ENCODE measurements at regions not wholly inside any gene's neighbourhood (a gene's known extent, or its start where the extent isn't known, plus 50 kb on each side); places are given as distances from the start of the nearest gene placed in this dataset.
A peak's percentile ranks its signal among the peaks of the same experiment; 100 is the strongest.

DNA sequence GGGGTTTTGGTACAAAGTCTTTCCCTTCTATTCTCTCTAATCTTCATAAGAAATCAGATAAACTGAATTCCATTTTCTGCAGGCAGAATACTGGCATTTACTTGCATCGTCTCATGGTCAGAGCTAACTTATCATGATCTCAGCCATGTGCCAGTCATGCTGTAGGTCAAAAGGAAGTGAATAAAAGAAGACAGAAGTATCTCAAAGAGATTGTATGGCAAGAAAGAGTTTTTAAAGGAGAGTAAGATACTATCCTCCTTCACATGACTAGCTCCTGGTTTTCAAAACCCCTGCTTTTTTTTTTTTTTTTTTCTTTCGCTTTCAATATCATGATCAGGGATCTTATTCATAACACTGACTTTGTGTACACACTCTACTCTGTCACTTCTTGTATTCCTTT, 398.3 kb downstream of the C6orf118 start:
- TF ChIP-seq, protein P1, sequence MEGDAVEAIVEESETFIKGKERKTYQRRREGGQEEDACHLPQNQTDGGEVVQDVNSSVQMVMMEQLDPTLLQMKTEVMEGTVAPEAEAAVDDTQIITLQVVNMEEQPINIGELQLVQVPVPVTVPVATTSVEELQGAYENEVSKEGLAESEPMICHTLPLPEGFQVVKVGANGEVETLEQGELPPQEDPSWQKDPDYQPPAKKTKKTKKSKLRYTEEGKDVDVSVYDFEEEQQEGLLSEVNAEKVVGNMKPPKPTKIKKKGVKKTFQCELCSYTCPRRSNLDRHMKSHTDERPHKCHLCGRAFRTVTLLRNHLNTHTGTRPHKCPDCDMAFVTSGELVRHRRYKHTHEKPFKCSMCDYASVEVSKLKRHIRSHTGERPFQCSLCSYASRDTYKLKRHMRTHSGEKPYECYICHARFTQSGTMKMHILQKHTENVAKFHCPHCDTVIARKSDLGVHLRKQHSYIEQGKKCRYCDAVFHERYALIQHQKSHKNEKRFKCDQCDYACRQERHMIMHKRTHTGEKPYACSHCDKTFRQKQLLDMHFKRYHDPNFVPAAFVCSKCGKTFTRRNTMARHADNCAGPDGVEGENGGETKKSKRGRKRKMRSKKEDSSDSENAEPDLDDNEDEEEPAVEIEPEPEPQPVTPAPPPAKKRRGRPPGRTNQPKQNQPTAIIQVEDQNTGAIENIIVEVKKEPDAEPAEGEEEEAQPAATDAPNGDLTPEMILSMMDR (IDR thresholded peaks at IDR 0.05; ENCODE audit: control insufficient read depth, insufficient read depth, low read depth, low read length, missing control alignments): no peak
- no peak overlapping the region for H3K4me3 ChIP-seq (ENCODE audit: control insufficient read depth, low read depth, low read length)
- DNase-seq (ENCODE audit: low read depth): no peak

DNA sequence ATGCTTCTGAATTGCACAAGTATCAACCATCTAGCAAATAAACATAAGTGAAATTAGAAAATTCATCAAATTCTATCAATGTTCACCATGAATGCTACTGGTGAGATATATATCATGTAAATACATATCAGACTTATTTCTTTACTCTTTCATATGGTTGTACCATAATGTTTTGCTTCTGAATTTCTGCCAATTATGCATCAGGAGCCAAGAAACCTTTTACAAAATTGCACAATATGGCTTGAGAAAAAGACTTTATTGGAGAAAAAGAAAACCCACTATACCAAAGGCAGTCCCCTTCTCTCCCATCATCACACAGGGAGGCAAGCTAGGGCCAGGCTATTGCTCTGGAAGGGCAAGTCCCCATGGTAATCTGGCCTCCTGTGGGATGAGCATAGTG, 402.6 kb downstream of the C6orf118 start:
- H3K4me3 ChIP-seq (ENCODE audit: control insufficient read depth, low read depth, low read length): no peak overlapping the region
- TF ChIP-seq, protein P1 (IDR thresholded peaks at IDR 0.05; ENCODE audit: control insufficient read depth, insufficient read depth, low read depth, low read length, missing control alignments): no peak
- no peak for DNase-seq (ENCODE audit: low read depth)

DNA sequence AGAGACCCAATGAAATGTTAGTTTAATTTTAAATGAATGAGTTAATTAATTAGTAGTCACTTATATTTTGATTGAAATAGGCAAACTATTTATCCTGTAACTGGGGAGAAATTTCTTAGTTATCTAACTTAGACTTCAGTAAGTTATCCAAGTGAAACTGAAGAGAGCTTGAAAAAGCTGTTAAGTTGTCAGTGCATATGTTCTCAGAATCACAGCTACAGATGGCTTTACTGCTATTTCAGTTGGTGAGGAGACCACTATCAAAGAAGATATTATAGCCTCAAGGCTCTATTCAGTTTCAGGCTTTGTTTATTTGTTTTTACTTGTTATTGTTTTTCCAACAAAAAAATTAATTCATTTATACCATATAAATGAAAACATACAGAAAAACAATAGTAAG, 404.1 kb downstream of the C6orf118 start:
- H3K4me3 ChIP-seq (ENCODE audit: control insufficient read depth, low read depth, low read length): no peak overlapping the region
- no peak for DNase-seq (ENCODE audit: low read depth)
- TF ChIP-seq, protein P1 (IDR thresholded peaks at IDR 0.05; ENCODE audit: control insufficient read depth, insufficient read depth, low read depth, low read length, missing control alignments): no peak

DNA sequence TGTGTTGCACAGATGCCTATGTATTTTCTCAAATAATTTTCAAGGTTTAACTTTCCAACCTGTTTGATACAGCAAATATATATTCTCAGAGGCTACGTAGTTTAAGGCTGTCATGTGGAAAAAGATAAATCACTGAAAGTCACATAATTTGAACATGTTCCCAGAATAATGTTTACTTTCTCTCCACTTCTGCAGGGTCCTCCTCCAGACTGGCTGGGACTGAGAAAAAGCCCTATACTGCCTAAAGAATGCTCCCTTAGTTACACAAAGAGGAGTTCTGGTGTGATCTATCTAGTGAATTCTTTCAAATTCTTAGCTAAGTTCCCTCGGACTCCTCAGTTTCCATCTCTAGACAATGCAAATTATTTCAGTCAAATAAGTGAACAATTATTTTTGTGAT, 411.0 kb downstream of the C6orf118 start:
- DNase-seq (ENCODE audit: low read depth): no peak
- TF ChIP-seq, protein P1 (IDR thresholded peaks at IDR 0.05; ENCODE audit: control insufficient read depth, insufficient read depth, low read depth, low read length, missing control alignments): no peak
- H3K4me3 ChIP-seq (ENCODE audit: control insufficient read depth, low read depth, low read length): no peak overlapping the region

DNA sequence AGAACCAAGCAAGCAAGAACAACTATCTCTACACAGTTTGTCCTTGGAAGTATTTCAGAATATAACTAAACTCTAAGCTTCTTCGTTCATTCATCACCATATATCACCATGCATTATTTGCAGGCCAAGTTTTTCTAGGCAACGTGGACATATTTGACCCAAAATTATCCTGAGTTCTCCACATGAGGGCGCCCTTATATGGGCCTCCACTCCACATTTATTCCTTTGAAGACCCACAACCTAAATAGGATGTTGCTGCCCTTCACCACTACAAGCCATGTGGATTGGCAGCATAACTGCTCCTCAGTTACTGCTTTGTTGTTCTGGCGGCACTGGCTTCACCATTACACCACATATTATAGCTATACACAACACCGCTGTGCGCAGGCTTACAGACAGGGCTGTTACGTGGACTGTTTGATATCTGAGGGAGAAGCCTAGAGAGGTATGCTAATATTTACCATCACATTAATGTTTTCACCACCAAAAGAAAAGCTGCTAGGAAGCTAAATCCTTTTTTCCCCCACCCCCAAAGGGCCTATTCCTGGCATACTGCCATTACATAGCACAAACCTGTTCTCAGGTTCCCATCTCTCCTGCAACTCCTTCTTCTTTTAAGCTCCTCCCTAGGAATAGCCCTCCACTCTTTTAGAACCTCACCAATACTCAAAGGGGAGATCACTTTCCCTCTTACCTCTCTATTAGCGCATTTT, 411.7 kb downstream of the C6orf118 start:
- H3K4me3 ChIP-seq (ENCODE audit: control insufficient read depth, low read depth, low read length): no peak overlapping the region
- no peak for DNase-seq (ENCODE audit: low read depth)
- TF ChIP-seq, protein P1 (IDR thresholded peaks at IDR 0.05; ENCODE audit: control insufficient read depth, insufficient read depth, low read depth, low read length, missing control alignments): peak; percentile 24

DNA sequence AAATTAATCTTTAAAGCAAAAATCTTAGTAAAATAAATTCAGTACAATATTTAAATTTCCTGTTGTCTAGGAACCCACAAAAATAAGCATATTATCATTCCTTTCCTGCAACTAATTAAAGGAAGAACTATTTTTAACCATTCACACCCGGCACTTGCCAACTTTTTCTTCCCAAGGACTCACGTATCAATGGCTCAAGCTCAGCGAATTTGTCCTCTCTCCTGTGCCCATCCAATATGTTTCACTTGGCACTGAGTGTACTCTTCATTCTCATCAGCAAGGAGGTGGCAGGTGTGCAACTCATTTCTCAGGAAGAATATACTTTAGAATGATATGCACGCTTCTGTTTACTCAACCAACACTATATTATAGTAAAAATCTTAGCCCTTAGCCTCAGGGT, 419.4 kb downstream of the C6orf118 start:
- TF ChIP-seq, protein P1 (IDR thresholded peaks at IDR 0.05; ENCODE audit: control insufficient read depth, insufficient read depth, low read depth, low read length, missing control alignments): no peak
- no peak for DNase-seq (ENCODE audit: low read depth)
- H3K4me3 ChIP-seq (ENCODE audit: control insufficient read depth, low read depth, low read length): no peak overlapping the region

Data from AG09309 (cell line).